Activated CD4-positive, alpha-beta T cell treated with anti-CD3 and anti-CD28 coated beads, Interleukin-2, Interleukin-4, amounts not matched to agents 100 ng/mL and 50 ng/mL, durations not matched to agents 16 hours and 8 hours (primary cell): ENCODE measurements at regions not wholly inside any gene's neighbourhood (a gene's known extent, or its start where the extent isn't known, plus 50 kb on each side); places are given as distances from the start of the nearest gene placed in this dataset.
"Not testable (repeated sequence)": the region's sequence is repeated elsewhere in the genome, so short reads cannot be mapped to it uniquely, and the experiment has no call there.

Source experiments
- DNase-seq: peaks from one replicate; pipeline ENCODE4 v3.0.0-alpha.2; 2020; ENCODE audit warnings: low spot score

DNA sequence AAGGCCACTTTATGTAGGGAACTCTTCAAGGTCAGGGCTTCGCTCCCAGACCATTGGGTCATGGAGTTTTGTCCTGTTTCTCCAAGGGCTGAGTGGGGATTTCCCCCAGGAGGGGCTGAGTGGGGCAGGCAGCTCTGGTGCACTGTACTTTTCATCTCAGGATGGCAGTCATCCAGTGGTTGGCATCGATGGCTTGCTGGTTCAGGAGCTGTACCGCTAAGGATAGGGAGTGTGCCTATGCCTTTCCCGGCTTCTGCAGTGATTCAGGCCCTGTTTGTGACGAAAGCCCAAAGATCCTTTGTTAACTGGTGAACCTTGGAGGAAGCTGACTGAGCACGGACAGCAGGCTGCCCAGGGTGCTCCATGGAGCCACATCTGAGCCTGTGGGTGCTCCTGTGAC is 100.1 kb upstream of the GADD45A start:
- no peak for DNase-seq

DNA sequence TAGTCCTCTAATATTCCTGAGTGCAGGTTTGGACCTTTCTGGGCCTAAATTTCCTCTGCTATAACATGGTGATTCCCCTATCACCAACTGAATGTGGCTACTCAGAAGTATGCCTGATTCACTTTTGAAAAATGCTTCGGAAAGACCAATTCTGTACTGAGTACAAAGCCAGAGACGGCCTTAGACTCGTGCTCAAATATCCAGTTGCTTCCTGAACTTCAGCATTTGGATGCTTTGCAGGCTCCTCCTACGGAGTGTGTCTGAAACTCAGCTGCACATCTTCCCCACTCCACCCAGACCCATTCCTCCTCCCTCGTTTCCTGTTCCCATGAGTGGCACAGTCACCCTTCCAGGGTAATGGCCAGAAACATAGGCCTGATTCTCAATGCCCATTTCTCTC is 98.4 kb upstream of the GADD45A start:
- no peak for DNase-seq

DNA sequence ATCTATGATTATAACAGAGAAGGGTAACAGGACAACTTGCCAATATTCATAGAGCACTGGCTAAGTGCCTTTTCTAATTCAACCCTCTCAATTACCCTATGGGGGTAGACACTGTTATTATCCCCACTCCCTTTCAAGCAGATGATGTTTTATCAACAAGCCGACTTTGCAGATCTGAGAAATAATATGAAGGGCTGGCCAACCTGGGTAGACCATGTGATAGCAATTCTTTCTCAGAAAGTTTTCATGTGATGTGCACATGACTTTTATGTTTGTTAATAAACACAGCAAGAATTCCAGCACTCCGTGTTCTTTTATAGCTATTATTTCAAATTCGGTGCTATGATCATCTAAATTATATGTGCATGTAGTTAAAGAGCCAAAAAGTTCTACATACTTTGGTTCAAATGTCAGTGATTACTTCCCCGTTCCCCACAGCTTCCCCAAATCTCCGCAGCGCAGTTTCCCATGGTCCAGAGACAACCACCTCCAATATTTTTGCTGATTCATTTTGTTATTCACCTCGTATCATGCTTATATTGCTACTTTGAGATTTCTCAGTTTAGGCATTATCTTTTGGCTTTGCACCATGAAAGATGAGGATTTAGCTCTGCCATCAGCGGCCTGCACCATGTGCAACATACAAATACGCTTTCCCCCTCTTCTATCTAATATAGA is 96.7 kb upstream of the GADD45A start:
- DNase-seq = no peak

DNA sequence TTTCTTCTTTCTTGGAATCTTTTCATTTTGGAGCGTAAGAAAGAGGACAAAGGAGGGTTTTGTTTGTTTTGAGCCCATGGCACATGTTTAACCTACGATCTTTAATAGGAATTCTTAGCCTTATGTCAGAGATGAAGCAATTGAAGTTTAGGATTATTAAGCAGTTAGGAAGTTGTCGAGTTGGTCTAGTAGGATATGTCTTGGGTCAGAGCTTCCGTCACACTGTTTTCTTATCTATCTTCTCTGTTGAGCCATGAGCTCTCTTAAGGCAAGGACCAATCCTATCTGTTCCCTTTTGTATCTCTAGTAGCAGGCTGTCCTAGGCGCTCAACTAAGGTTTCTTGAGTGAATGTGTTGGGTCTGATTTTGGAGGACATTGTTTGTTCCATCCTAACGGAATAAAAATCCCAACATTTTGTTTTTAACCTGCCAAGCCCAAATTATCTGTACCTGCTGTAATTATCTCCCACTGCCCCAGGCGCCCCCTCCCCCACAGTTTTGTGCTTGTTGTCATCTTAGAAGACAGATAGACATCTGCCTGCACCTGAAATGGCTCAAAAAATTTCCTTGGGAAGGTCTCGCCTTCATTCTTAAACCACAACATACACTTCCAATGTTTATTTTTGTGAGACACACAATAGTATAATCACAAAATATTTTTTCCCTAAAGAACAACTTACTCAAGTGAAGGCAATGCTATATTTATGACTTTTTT is 95.3 kb upstream of the GADD45A start:
- no peak for DNase-seq

DNA sequence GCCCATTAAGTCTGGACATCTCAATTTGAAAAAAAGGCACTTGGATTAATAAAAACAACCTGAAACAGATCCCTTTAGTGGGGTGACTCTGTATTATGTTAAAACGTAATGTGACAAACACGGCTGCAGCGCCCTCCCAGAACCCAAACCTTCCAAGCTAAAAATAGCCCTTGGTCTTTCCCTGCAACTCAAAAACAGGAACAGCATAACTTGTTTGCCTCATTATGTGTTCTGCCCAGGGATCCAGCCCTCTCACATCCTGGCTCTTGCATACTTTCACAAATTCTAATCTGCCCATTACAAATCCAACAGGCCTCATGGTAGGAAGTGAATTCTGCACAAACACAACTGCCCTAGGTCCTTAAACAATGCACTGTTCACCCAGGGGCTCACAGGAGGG is 94.7 kb upstream of the GADD45A start:
- no peak for DNase-seq

DNA sequence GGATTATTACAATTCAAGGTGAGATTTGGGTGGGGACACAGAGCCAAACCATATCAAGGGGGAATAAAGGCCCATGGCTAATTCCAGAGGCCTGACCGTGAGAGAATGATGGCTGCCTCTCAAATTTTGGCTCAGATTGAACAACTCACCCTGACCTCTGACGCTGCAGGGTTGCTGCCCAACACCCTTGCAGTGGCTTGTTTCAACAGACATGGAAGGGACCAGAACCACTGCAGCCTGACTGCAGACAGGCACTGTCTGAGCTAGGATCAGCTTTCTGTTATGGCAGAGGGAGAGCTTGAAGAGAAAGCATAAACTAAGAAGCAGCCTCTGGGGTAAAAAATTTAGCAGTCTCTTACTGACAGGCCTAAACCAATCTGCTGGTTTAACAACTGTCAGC is 90.2 kb upstream of the GADD45A start:
- DNase-seq = no peak

DNA sequence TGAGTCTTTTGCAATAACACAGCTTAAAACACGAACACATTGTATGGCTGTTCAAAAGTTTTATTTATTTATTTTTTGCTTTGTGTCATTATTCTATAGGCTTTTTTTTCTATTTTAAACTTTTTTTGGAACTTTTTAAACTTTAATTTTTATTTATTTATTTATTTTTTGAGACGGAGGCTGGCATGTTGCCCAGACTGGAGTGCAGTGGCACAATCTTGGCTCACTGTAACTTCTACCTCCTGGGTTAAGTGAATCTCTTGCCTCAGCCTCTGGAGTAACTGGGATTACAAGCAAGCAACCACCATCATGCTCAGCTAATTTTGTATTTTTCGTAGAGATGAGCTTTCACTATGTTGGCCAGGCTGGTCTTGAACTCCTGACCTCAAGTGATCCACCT is 88.3 kb upstream of the GADD45A start:
- DNase-seq = no peak

DNA sequence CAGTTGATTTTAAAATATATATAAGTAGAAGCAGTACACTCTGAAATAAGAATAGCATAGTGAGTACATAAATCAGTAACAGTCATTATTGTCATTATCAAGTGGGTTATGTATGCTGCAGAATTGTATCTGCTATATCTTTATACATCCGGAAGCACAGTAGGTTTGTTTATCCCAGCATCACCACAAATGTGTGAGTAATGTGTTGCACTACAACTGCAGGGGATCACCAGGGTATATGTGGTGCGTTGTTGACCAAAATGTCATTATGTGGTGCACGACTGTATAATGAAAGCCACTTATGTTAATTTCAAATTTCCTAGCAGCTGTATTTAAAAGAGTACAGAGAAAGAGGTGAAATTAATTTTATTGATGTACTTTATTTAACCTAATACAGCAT is 87.7 kb upstream of the GADD45A start:
- no peak for DNase-seq

DNA sequence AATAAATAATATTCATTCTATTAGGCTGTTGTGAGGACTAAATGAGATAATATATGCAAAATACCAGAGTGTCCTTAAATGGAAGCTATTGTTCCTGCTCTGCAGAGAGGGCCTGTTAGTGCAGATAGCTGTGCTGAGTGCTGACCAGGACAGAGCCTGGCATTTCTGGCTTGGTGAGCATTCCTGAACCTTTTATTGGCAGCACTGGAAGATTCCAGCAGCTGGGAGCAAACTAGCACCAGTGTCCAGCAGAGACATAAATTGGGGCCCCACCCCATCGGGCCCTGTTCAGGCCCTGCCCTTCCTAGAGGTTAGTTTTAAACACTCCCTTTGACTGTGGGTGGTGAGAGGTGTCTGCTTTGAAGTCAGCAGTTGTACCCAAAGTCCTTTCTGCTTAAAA is 85.9 kb upstream of the GADD45A start:
- no peak for DNase-seq

DNA sequence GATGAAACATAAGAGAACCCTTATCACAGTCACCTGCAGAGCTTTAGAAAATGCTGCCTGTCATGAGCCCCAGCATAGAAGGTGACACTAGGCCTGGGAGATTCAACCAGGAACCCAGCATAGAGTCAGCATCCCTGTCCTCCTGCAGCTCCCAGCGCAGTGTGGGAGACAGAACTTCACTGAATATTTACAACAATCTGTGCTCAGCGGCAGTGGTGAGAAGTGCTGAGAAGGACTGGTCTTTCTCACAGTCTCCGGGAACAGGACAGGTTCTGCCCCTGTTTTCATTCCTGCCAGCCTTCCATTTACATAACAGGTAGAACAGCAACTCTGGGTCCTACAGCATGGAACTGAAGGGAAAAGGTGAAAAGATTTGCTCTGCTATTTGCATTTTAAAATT is 83.5 kb upstream of the GADD45A start:
- DNase-seq = no peak

DNA sequence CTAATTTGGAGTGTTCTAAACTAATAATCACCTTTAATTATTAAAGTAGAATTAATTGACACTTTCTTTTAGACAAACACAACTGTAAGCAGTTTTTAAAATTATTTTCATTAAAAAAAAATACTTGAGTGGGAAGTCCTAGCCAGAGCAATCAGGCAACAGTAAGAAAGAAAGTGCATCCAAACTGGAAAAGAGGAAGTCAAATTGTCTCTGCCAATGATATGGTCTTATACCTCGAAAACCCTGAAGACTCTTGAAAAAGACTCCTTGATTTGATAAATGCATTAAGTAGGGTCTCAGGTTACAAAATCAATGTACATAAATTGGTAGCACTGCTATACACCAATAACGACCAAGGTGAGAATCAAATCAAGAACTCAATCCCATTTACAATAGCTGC is 83.0 kb upstream of the GADD45A start:
- no peak for DNase-seq

DNA sequence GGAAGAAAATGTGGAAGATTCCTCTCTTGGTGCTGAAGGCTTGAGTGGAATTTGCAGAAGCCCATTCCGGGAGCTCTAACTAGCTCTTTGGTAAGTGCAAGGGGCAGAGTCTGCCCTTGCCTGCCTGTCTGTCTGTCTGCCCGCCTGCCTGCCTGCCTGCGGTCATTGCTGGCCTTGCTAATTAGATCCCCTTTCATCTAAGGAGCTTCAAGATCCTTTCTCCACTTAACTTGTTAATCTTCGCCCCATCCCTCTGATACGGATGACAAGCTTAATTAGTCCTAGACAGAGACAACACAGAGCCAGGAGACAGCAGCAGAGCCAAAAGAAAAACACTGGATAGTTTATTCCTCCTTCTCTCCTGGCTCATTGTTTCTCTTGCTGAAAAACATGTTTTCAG is 80.2 kb upstream of the GADD45A start:
- no peak for DNase-seq

DNA sequence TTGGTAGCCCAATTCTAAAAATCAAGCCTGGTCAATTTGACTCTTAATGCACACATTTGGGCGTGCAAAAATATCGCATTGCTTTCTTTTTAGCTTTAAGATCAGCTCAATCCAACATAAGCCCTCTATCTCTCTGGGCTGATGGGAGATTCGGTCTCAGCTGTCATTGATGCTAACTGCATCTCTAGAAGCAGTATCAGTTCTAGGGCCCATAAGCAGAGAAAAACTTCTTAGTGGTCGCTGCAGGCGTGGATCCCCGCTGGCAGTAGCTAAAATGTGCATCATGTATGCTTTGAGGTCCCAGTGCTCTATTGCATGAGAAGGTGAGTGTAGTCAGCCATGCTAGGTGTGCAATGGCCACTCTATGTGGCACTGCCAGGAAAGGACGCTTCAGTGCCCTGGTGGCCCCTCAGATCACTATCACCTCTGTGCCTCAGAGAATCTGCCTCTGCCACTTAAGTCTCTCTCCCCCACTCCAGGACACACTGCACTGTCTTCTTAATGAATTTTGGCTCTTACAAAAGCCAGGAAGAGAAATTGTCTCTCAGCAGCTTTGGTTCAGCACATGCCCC is 79.7 kb upstream of the GADD45A start:
- no peak for DNase-seq

DNA sequence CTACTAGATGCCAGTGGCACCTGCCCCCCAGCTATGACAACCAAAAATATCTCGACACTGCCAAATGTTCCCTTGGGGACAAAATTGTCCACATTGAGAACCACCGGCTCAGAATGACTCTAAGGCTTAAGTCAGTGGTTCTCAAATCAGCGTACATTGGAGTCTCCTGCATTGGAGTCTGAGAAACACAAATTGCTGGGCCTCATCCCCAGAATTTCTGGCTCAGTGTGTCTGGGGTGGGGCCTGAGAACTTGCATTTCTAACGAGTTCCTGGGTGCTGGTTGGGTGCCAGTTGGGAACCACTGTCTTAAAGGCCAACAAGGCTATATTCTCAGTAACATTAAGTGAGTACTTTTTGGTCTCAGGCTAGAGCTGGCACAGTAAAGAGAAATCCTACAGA is 77.7 kb upstream of the GADD45A start:
- DNase-seq = no peak

DNA sequence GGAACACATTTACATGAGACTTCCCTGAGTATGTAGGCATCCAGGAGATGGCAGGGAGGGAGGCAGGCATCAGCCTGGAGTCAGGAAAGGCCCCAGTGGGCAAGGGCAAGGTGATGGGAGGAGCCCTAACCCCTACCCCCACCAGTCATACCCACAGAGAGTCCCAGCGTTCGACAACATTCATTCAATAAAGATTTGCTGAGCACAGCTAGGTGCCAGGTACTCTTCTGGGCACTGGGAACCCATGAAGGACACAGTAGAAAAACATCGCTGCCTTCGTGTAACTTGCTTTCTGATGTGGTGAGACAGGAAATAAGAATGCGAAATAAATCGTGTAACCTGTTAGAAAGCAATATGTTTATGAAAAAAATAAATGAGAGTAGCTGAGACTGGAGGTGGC is 77.3 kb upstream of the GADD45A start:
- DNase-seq = no peak

DNA sequence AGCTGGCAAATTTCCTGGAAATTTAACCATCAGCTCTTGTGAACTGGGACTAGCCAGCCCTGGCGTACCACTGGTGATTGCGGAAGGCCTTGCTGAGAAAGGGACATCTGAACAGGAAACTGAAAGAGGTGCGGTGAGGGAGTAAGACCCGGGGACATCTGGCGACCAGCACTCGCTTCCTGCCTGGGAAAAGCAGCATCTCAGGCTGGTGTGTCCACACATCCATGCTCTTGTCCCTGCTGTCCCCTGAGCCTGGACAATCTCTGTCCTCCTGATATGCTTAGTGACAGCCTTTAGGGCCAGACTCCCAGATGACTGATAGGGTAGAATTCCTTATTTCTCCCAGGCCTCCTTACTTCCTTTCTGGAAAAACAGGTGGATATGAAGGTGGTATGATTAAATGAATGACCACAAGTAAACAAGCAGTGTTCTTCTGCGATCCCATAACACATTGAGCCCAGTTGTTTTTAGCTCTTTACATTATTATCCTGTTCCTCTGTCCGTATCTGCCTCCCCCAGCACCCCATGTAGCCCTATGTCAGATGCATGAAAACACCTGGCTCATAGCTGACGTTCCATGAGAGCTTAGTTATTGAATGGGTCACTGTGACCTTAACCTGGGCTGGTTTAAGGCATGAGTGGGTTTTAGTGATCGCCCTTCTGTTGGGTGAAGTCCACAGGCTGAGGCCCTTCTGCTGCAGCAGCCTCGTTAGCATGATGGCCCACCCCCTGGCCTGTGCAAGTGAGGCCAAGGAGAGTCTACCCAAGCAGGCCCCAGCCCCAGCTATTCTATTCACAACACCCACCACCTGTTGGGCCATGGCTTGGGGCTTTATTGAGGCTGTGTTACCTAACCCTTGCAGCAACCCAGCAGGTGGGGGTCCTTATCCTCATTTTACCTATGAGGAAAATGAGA is 76.1 kb upstream of the GADD45A start:
- DNase-seq = no peak

DNA sequence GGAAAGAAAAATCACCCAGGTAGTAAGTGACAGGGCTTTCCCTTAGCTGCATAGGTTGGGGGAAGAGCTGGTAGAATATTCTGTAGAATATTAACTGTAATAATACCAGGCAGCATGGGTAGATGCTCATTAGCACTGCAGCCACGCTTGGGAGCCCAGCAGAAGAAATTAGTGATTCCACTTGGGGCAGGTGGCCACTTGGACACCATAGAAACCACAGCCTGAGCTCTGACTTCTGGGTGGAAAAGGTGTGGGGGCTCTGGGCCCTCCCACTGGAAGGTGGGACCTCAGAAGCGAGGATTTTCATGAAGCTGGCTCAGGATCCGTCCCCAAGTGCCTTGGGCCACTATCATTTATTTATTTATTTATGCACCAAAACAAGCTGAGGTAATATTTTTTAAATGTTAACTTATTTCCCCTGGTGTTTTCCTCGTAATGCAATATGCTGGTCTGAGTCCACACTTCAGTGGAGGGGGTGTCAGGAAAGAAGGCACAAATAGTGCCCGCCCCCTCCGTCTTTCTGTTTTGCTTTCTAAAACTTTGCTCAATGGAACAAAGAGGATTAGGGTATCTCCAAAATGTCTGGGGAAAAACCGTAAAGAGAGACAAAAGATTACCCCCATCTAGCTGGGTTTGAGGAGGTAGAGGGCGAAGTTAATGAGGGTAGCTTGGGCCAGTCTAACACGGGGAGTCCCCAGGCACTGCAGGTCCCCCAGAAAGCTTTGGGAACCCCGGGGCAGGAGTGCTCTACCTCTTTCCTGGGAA is 75.2 kb upstream of the GADD45A start:
- DNase-seq = no peak

DNA sequence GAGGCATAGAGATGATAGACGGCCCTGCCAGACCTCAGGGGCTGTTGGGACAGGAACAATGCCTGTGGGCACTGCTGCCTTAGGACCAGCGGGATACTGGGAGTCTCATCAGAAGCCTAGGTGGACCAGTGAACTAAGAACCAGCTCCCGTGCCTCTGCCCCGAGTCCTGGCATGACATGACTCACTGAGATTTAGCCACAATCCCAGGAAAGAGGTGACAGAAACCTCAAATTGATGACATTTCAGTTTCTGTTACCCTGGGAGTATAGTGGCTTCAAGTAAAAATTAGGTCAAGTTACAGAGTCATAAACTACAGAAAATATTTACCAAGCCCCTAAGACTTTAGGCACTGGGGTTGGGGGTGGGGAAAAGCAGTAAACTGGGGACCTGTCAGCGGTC is 74.6 kb upstream of the GADD45A start:
- DNase-seq = no peak

DNA sequence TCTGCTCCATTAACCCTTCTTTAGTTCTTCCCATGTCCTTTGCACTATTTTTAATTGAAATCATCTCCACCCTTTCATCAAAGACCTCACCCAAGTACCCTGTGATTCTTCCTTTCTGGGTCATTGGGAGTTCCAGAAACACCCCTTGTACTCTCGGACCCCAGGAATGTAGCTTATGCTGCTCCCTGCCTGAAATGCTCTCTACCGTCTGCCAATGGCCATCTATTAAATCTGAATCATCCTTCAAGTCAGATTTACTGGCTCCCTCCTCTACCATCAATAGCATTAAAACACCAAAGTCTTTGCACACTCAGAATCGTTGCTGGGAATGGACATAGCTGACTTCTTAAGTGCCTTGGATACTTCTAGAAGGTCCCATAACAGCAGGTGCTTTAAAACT is 73.2 kb upstream of the GADD45A start:
- no peak for DNase-seq

DNA sequence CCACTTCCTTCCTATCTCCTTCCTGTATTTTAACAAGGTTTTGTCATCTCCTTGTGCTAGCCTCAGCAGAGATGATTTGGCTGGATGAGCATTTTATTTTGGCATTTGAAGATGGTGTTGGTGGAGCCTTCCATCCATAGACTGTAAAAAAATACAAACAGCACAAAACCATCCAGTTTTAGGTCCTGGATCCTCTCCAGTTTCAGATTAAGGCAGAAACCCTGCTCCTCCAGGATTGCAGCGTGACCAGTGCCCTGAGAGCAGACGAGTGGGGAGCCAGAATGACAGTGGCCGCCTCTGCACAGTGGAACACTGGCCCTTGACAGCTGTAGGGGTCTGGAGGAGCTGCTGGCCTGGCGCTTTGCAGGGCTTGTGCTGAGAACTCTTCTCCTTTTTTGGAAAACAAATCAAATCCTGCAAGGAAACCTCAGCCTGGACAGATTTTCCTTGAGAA is 72.2 kb upstream of the GADD45A start:
- DNase-seq = no peak

DNA sequence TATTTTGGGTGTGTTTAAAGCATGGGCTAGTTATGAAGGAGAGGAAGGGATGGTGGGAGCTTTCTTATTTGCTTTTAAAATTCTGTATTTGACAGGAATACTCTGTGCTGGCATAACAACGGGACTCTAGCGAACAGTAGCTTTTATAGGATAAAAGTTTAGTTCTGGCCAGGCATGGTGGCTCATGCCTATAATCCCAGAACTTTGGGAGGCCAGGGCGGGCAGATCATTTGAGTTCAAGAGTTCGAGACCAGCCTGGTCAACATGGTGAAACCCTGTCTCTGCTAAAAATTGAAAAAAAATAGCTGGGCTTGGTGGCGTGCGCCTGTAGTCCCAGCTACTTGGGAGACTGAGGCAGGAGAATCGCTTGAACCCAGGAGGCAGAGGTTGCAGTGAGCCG is 71.5 kb upstream of the GADD45A start:
- not testable (repeated sequence) for DNase-seq

DNA sequence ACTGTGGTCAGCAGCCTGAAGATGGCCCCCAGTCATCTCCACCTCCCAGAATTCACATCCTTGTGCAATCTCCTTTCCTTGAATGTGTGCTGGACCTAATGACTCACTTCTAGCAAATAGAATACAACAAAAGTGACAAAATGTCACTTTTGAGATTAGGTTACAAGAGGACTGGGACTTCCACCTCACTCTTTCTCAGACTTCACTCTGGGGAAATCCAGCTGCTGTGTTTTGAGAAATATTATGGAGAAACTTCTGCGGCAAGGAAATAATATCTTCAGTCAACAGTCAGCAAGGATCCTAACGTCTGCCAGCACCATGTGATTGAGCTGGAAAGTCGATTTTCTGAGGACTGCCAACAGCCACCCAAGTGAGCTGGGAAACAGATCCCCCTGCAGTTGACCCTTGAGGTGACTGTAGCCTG is 70.5 kb upstream of the GADD45A start:
- no peak for DNase-seq
